Neuron (in vitro differentiated cells): ENCODE measurements at regions not wholly inside any gene's neighbourhood (a gene's known extent, or its start where the extent isn't known, plus 50 kb on each side); places are given as distances from the start of the nearest gene placed in this dataset.
A peak's percentile ranks its signal among the peaks of the same experiment; 100 is the strongest.
"Not testable (repeated sequence)": the region's sequence is repeated elsewhere in the genome, so short reads cannot be mapped to it uniquely, and the experiment has no call there.

Source experiments
- H2AFZ ChIP-seq: one replicate; pipeline ENCODE4 v1.6.1; 2013; ENCODE audit warnings: low read depth, mild to moderate bottlenecking, inconsistent platforms, low read length, moderate library complexity
- H3K27me3 ChIP-seq: one replicate; pipeline ENCODE4 v1.6.1; 2013; ENCODE audit warnings: low read length; ENCODE audit not compliant: insufficient read depth
- H3K36me3 ChIP-seq: one replicate; pipeline ENCODE4 v1.6.1; 2013; ENCODE audit warnings: low read length; ENCODE audit not compliant: insufficient read depth
- H3K4me1 ChIP-seq: one replicate; pipeline ENCODE4 v1.6.1; 2013; ENCODE audit warnings: low read length; ENCODE audit not compliant: insufficient read depth
- H3K4me3 ChIP-seq: 2 replicates; pipeline ENCODE4 v1.5.1; 2013; ENCODE audit warnings: mild to moderate bottlenecking, low read length, moderate library complexity
- H3K9me3 ChIP-seq: one replicate; pipeline ENCODE4 v1.6.1; 2013; ENCODE audit warnings: low read length

GRCh38 chr15:38090223-38090622 lies 155.8 kb downstream of the TMCO5A start:
- no peaks in the 10 kb centered on the region for H3K27me3 ChIP-seq
- H2AFZ ChIP-seq = no peak overlapping the region
- no peaks in the 10 kb centered on the region for H3K36me3 ChIP-seq
- H3K4me1 ChIP-seq = no peaks in the 10 kb centered on the region
- H3K4me3 ChIP-seq = no peak overlapping the region
- no peaks in the 10 kb centered on the region for H3K9me3 ChIP-seq

GRCh38 chr15:38090678-38091077 lies 156.2 kb downstream of the TMCO5A start:
- no peak overlapping the region for H2AFZ ChIP-seq
- H3K9me3 ChIP-seq = no peaks in the 10 kb centered on the region
- no peak overlapping the region for H3K4me3 ChIP-seq
- no peaks in the 10 kb centered on the region for H3K4me1 ChIP-seq
- H3K27me3 ChIP-seq = no peaks in the 10 kb centered on the region
- H3K36me3 ChIP-seq = no peaks in the 10 kb centered on the region

- H2AFZ ChIP-seq = no peak overlapping the region
- H3K9me3 ChIP-seq = no peaks in the 10 kb centered on the region
- no peaks in the 10 kb centered on the region for H3K4me1 ChIP-seq
- H3K4me3 ChIP-seq = no peak overlapping the region
- no peaks in the 10 kb centered on the region for H3K27me3 ChIP-seq
- no peaks in the 10 kb centered on the region for H3K36me3 ChIP-seq
These were observed 156.7 kb downstream of the TMCO5A start for GRCh38 chr15:38091078-38091645.

- no peak overlapping the region for H2AFZ ChIP-seq
- H3K36me3 ChIP-seq = no peaks in the 10 kb centered on the region
- no peak overlapping the region for H3K4me3 ChIP-seq
- H3K27me3 ChIP-seq = no peaks in the 10 kb centered on the region
- no peaks in the 10 kb centered on the region for H3K4me1 ChIP-seq
- peaks cover 5% of the 10 kb centered on the region for H3K9me3 ChIP-seq
These were observed 158.7 kb upstream of the SPRED1 start for GRCh38 chr15:38093931-38094330.

- no peaks in the 10 kb centered on the region for H3K4me1 ChIP-seq
- no peak overlapping the region for H3K4me3 ChIP-seq
These were observed 149.7 kb upstream of the SPRED1 start for GRCh38 chr15:38102972-38103371.

GRCh38 chr15:38103564-38103963 lies 149.1 kb upstream of the SPRED1 start:
- H2AFZ ChIP-seq = no peak overlapping the region
- H3K4me1 ChIP-seq = no peaks in the 10 kb centered on the region
- H3K4me3 ChIP-seq = no peak overlapping the region
- H3K36me3 ChIP-seq = no peaks in the 10 kb centered on the region
- H3K9me3 ChIP-seq = no peaks in the 10 kb centered on the region
- no peaks in the 10 kb centered on the region for H3K27me3 ChIP-seq

More at GRCh38 chr15:38102972-38103371, 149.7 kb upstream of the SPRED1 start:
- Histone ChIP-seq H3K27me3 (no peaks in the 10 kb centered on the region), H3K9me3 (no peaks in the 10 kb centered on the region), H3K36me3 (no peaks in the 10 kb centered on the region), H2AFZ (no peak overlapping the region)

GRCh38 chr15:38111070-38111469 lies 141.6 kb upstream of the SPRED1 start:
- H2AFZ ChIP-seq = no peak overlapping the region
- no peaks in the 10 kb centered on the region for H3K4me1 ChIP-seq
- H3K27me3 ChIP-seq = no peaks in the 10 kb centered on the region
- no peaks in the 10 kb centered on the region for H3K36me3 ChIP-seq
- H3K4me3 ChIP-seq = no peak overlapping the region
- H3K9me3 ChIP-seq = no peaks in the 10 kb centered on the region

- no peak overlapping the region for H2AFZ ChIP-seq
- no peak overlapping the region for H3K4me3 ChIP-seq
- no peaks in the 10 kb centered on the region for H3K27me3 ChIP-seq
- no peaks in the 10 kb centered on the region for H3K4me1 ChIP-seq
- H3K36me3 ChIP-seq = no peaks in the 10 kb centered on the region
- no peaks in the 10 kb centered on the region for H3K9me3 ChIP-seq
These were observed 140.2 kb upstream of the SPRED1 start for GRCh38 chr15:38112406-38112805.

- Histone ChIP-seq H3K36me3 (no peaks in the 10 kb centered on the region), H3K4me3 (no peak overlapping the region), H3K4me1 (no peaks in the 10 kb centered on the region), H3K27me3 (no peaks in the 10 kb centered on the region), H3K9me3 (no peaks in the 10 kb centered on the region), H2AFZ (no peak overlapping the region)
These were observed 137.5 kb upstream of the SPRED1 start for GRCh38 chr15:38115121-38115520.

GRCh38 chr15:38117781-38118180 lies 134.9 kb upstream of the SPRED1 start:
- H3K4me1 ChIP-seq = no peaks in the 10 kb centered on the region
- H3K9me3 ChIP-seq = no peaks in the 10 kb centered on the region
- H2AFZ ChIP-seq = no peak overlapping the region
- no peaks in the 10 kb centered on the region for H3K27me3 ChIP-seq
- no peak overlapping the region for H3K4me3 ChIP-seq
- no peaks in the 10 kb centered on the region for H3K36me3 ChIP-seq

GRCh38 chr15:38119865-38120264 lies 132.8 kb upstream of the SPRED1 start:
- H2AFZ ChIP-seq, H3K36me3 ChIP-seq, H3K27me3 ChIP-seq, H3K9me3 ChIP-seq, H3K4me1 ChIP-seq, H3K4me3 ChIP-seq: not testable (repeated sequence)

- no peak overlapping the region for H2AFZ ChIP-seq
- H3K4me1 ChIP-seq = peaks cover 23% of the 10 kb centered on the region
- no peak overlapping the region for H3K4me3 ChIP-seq
- no peaks in the 10 kb centered on the region for H3K27me3 ChIP-seq
- H3K9me3 ChIP-seq = no peaks in the 10 kb centered on the region
- H3K36me3 ChIP-seq = no peaks in the 10 kb centered on the region
These were observed 125.3 kb upstream of the SPRED1 start for GRCh38 chr15:38127306-38127771.

- Histone ChIP-seq H2AFZ (no peak overlapping the region), H3K9me3 (no peaks in the 10 kb centered on the region), H3K27me3 (no peaks in the 10 kb centered on the region), H3K4me3 (no peak overlapping the region), H3K36me3 (no peaks in the 10 kb centered on the region), H3K4me1 (peaks cover 23% of the 10 kb centered on the region)
These were observed 124.3 kb upstream of the SPRED1 start for GRCh38 chr15:38128341-38128781.

- no peaks in the 10 kb centered on the region for H3K27me3 ChIP-seq
- peaks cover 23% of the 10 kb centered on the region for H3K4me1 ChIP-seq
- peak overlapping the region; percentile 68 for H3K4me3 ChIP-seq
These were observed 123.7 kb upstream of the SPRED1 start for GRCh38 chr15:38128921-38129320.

More at GRCh38 chr15:38128921-38129320, 123.7 kb upstream of the SPRED1 start:
- Histone ChIP-seq H3K36me3 (no peaks in the 10 kb centered on the region), H3K9me3 (no peaks in the 10 kb centered on the region), H2AFZ (no peak overlapping the region)
